ENCODE measurements at regions not wholly inside any gene's neighbourhood (a gene's known extent, or its start where the extent isn't known, plus 50 kb on each side); places are given as distances from the start of the nearest gene placed in this dataset.

DNA sequence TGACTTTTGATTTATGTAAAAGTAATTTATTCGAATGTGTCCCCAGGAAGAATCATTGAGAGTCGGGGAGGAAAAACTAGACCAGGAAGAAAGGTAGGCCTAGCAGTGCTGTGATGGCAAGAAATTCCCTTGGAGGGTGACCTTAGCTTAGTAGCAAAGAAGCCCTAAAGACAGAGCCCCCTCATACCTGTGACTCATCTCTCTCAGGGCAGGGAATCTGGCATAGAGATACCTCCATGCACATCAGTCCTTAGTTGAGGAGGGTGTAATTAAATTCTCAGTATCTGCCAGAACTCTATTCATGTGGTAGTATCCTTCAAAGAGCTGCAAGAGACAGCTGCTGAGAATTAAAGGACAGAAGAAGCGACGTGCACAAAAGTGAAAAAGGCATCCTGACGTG lies 360.3 kb downstream of the FBXO15 start:
- DNase-seq (ENCODE audit: low read depth): no peak

- no peak for DNase-seq (ENCODE audit: low read depth)
Observed at GRCh38 chr18:73785300-73785699, 362.3 kb downstream of the FBXO15 start.

- no peak for DNase-seq (ENCODE audit: low read depth)
Observed at GRCh38 chr18:73784853-73785252, 362.8 kb downstream of the FBXO15 start.

DNA sequence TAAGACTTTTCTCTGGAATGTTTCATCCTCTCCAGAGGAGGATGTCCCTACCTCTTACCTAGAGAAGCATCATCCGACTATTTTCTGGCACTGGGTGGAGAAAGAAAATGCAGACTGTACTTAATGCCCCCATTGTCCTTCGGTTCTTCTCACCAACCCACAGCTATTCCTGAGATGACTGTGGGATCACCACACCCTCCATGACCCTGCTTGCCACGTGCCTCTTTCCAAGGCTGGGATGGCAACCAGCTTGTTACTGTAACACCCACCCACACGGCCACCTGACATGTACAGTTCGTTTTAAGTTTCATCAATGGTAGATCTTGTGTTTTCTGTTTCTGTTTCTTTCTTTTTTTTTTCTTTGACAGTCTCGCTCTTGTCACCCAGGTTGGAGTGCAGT lies 365.2 kb downstream of the FBXO15 start:
- DNase-seq (ENCODE audit: low read depth): no peak

DNA sequence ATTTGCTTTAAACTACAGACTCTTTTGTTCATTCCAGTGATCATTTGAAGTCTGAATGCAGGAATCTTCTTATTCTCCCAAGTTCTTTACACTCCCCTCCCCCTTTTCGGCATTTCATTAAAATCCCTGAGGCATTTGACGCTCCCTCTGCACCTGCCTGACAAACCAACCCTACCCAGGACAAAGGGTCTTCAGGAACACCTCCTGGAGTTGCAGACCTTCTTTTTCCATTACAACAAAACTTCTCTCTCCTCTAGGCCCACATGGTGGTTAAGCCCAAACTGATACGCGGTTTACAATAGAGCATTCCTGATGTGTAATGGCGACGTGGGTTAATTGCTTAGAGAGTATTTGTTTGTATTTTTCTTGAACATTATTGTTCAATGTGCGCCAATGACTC lies 367.4 kb downstream of the FBXO15 start:
- no peak for DNase-seq (ENCODE audit: low read depth)

DNA sequence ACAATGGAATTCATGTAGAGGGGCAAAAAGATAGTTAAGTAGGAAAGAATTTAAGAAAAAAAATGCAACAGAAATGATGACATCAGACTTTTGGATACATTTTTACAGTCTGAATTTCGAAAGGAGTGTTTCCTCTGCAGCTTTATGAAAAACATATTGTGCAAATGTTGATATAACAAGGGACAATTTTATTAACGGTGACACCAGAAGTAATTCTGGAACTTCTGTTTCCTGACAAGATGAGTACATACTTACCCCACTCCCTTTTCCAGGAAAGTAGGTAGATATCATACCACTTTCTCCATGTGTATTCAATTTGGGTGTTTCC lies 369.6 kb downstream of the FBXO15 start:
- DNase-seq (ENCODE audit: low read depth): no peak

- no peak for DNase-seq (ENCODE audit: low read depth)
Observed at GRCh38 chr18:73777356-73778031, 370.1 kb downstream of the FBXO15 start.

GRCh38 chr18:73774811-73775509 lies 372.7 kb downstream of the FBXO15 start:
- DNase-seq (ENCODE audit: low read depth): no peak

DNA sequence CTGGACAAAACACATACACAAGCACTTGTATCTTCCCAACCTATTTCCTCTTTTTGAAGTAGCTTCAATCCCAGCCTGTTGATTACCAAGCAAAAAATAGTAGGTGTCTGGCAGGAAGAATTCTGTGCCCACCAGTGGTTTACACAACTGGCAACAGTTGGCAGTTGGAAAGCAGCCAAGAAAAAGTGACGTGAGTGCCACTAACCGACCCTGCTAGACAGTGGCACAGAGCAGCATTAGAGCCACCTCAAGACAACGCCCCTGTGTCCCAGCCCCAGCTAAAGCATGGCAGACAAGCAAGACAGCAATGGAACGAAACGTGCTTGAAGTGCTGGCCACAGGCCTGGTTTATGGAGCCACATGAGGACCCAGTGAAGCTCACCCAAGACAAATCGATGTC lies 379.6 kb downstream of the FBXO15 start:
- no peak for DNase-seq (ENCODE audit: low read depth)

GRCh38 chr18:73766910-73767515 lies 380.6 kb downstream of the FBXO15 start:
- no peak for DNase-seq (ENCODE audit: low read depth)

DNA sequence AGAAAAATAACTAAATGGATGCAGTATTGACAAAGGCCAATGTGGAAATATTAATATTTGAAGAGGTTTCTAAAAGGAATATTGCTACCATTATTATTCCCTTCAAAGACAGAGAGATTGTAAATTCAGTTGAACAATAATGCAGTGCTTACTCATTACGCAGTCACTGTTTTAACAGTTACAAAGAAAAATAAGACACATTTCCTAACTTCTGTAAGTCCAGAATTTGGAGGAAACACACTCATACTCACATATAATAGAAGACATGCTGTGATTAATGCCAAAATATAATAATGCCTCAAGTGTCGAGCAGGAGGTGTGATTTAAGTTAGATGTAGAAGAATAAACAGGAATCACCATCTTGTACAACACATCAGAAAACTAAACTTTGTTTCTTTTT lies 389.2 kb downstream of the FBXO15 start:
- no peak for DNase-seq (ENCODE audit: low read depth)

DNA sequence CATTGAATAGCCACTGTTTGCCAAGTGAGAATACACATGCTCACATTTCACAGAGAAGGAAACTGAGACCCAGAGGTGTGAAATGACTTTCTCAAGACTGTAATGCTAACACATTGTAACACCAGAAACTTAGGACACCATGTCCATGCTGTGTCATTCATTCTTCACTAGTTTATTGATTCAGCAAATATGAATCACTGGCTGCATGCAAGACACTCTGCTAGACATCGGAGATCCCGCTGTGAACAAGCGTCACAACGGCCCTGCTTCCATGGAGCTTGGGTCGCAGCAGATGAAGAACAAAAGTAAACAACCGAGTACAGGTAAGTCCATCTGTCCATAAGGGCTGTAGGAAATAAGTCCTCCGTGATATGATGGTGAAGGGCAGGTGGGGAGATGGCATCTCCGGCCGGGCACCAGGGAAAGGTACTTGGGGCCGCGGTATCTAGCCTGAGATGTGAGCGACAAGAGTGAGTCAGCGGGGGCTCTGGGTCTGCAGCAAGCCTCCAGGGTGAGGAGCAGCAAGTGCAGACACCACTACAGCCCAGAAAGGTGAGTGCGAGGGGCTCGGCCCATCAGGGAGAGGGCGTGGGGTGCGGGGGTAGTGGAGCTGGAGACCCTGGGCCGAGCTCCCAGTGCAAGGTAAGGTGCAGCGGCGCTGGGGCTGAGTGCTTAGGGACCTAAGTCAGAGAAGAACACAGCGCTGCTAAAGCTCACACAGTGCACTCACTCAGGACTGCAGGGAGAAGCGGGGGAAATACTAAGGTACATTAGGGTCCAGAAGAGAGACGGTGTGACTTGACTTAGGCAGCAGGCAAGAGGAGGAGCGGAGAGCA lies 391.2 kb downstream of the FBXO15 start:
- DNase-seq (ENCODE audit: low read depth): no peak

DNA sequence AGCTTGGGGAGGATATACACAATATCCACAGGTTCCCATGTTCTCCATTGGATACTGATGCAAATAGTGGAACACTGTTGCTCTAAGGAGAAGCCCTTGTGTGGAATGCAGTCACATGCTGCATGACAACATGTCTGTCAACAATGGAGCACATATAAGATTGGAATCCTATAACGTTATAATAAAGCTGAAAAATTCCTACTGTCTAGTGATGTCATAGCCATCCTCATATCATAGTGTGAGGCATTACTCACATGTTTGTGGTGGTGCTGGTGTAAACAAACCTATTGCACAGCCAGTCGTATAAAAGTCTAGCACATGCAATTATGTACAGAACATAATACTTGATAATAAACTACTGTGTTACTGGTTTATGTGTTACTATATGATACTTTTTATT lies 394.7 kb downstream of the FBXO15 start:
- no peak for DNase-seq (ENCODE audit: low read depth)

DNA sequence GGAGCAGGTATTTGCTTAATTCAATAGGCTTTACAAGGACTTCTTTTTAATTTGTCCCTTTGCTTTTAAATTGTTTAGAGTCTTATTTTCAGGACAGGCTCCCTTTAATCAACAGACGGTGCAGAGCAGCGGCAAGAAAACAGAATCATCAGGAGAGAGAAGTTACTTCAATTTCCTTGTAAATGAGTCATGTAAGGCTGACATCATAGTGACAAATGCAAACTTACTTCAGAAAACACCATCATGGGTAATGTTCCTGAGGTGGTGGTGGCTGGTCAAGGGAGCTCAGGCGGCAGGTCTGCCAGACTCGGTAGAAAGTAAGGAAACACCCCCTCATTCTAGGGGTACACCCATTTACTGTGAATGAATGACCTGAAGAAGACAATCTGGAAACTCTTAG lies 395.1 kb downstream of the FBXO15 start:
- DNase-seq (ENCODE audit: low read depth): no peak

DNA sequence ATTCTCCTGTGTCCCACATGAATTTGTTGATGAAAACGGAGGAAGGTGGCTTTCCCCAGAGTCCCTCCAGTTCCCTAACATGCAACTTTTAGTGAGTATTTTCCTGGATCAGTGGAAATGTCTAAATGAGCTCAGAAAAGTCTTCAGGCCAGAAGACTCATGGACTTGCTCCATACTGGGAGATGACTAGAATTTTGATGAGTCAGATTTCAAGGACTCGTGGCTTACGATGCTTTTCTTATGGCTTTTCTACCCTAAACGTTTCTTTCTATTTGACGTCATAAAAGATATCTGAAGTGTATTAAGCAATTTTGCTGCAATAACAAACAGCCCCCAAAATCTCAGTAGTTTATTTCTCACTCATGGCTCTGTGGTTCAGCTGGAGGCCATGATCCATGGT lies 397.6 kb downstream of the FBXO15 start:
- no peak for DNase-seq (ENCODE audit: low read depth)

GRCh38 chr18:73749304-73749703 lies 398.3 kb downstream of the FBXO15 start:
- no peak for DNase-seq (ENCODE audit: low read depth)

- DNase-seq (ENCODE audit: low read depth): no peak
Observed at GRCh38 chr18:73748731-73749130, 398.9 kb downstream of the FBXO15 start.

GRCh38 chr18:73746101-73746500 lies 401.5 kb downstream of the FBXO15 start:
- DNase-seq (ENCODE audit: low read depth): no peak

- no peak for DNase-seq (ENCODE audit: low read depth)
Observed at GRCh38 chr18:73742957-73743356, 404.7 kb downstream of the FBXO15 start.

GRCh38 chr18:73741946-73742345 lies 405.7 kb downstream of the FBXO15 start:
- no peak for DNase-seq (ENCODE audit: low read depth)

- DNase-seq (ENCODE audit: low read depth): no peak
Observed at GRCh38 chr18:73739098-73739497, 408.5 kb downstream of the FBXO15 start.

DNA sequence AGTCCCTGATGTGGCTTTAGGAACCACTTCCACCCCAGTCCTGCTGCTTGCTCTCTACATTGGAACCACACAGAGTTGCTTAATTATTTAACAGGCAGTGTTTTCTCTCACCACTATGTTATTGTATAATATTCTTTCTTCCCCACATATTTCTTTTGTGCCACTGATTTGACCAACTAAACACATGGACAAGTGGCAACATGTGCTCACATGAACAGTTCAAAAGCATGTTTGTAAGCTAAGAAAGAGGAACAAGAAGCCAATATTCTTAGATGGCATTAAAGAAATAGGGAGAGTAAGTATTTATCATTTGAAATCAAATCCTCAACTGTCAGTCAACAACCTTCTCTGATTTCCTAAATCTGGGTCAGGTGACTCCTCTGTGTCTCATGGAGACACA lies 409.6 kb downstream of the FBXO15 start:
- no peak for DNase-seq (ENCODE audit: low read depth)

DNA sequence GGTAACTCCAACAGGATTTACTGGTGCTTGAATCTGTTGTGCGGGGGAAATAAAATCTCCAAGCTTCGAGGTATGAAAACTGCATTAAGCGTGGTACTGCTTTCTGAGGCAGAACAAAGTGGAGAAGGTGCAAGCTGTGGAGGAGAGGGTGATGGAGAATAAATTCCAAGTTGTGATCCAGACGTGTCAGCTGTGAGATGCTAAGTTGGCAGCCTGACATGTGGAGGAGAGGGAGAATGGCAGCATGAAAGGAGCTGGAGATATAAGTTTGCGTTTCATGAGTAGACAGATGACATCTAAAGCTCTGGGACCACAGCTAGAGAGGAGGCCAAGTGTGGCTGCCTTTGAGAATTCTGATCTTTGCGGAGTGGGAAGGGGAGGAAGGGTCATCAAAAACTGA lies 411.8 kb downstream of the FBXO15 start:
- no peak for DNase-seq (ENCODE audit: low read depth)
